ENCODE measurements at regions not wholly inside any gene's neighbourhood (a gene's known extent, or its start where the extent isn't known, plus 50 kb on each side); places are given as distances from the start of the nearest gene placed in this dataset.

- TF ChIP-seq CTCF (conservative IDR thresholded peaks at IDR 0.05; ENCODE audit: low read length) = no peak
- no peak for TF ChIP-seq EZH2phosphoT487 (IDR thresholded peaks at IDR 0.05; ENCODE audit: borderline replicate concordance, low read depth, low read length)
Measured at GRCh38 chr5:115402822-115403577, 106.5 kb upstream of the CCDC112 start.
